NCI-H187 (cell line): ENCODE measurements at regions not wholly inside any gene's neighbourhood (a gene's known extent, or its start where the extent isn't known, plus 50 kb on each side); places are given as distances from the start of the nearest gene placed in this dataset.

Experiments used
- DNase-seq, 2 experiments: peaks; one replicate each; lab custom pipeline; 2025; lab: John Stamatoyannopoulos, UW

DNA sequence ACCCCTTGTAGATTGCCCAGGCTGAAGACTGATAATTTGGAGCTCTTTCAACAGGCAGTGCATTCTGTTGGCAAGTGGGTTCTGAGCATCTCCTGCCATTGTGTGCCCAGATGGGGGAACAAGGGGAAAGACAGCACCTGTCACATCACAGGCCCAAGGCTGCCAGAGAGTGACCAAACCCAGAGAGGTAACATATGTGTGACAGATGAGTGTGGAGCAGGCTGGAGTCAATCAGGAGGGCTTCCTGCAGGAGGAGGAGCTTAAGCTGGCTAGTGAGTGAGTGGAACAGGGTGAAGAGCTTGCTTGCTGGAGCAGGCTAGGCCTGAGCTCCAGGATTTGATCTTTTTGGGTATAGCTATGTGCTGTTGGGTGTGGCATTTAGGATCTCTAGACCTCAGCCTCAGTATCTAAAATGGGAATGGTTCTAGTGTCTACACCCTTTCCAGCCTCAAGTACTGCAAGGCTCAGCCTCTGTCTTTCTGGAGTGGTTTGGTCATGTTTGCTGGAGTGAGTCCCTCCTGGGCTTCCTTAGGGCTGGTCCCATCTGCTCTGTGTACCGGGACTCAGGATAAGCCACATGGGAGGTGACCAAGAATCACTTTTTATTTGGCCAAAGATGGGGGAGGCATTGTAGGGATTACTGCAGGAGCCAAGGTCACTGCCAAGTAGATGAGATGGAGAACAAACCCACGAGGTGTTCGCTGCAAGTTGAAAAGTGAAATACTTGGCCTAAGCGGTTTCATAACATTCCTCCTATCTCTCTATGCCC, 152.4 kb upstream of the TSHZ3 start:
- DNase-seq = no peak

DNA sequence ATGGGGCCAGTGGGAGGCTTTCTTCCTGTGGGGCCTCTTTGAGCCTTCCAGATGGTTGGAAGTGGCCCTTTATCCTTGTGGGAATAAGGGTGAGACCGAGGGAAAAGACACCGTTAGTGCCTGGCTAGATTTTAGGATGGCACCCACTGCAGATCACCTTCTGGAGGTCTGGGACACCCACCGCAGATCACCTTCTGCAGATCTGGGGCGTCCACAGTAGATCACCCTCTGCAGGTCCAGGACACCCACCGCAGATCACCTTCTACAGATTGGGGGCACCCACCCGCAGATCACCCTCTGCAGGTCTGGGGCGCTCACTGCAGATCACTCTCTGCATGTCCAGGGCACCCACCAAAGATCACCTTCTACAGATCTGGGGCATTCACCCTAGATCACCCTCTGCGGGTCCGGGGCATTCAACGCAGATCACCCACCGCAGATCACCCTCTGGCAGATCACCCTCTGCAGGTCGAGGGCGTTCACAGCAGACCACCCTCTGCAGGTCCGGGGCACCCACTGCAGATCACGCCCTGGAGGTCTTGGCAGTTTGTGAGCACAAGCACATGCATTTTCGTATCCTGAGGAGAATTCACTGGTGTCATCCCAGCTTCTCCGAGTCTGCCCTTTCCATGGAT, 153.4 kb upstream of the TSHZ3 start:
- no peak for DNase-seq

DNA sequence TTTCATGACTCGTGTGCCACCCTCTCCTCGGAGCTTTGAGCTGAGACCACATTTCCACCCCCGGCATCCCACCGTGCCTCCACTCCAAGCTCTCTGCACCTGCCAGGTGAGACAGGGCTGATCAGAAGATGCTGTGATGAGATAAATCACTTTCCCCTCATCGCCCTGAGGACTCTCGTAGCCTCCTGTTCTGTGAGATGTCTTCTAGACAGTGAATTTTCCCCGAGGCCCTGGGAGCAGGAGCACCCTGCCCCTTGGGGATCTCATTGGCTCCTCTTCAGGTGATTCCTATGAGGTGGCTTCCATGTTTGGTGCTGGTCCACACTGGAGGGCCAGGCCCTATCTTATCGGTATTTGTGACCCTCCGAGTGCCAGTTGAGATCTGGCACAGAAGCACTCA, 154.0 kb upstream of the TSHZ3 start:
- no peak for DNase-seq

DNA sequence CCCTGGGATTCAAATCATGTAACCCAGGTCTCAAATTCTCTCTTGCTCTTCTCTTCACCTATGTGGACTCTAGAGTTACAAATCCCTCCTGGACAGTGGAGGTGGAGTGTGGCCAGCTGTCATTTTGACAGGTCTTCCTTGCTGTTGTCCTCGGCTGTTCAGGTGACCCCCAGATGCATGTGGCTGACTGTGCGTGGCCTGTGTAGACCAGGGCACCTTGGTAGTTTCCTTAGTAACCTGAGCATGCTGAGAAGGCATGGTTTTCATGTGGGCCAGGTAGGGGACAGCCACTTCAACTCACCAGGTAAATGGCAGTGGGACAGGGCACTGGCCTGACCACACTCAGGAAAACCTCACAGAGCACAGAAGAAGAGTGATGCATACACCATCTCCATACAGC, 155.0 kb upstream of the TSHZ3 start:
- DNase-seq = no peak

DNA sequence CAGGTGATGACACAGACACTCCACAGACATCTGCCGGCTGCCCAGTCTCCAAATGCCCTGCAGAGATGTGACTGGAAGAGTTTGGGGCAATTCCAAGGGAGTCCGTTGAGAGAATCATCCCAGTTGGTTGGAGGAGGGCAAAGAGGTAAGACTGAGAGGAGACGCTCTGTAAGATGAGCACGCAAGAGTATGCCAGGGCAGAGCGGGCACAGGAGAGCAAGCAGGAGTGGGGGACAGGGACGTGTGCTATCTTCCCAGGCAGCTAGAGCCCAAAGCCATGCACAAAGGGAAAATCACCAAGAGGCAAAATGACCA, 156.3 kb upstream of the TSHZ3 start:
- DNase-seq = no peak

DNA sequence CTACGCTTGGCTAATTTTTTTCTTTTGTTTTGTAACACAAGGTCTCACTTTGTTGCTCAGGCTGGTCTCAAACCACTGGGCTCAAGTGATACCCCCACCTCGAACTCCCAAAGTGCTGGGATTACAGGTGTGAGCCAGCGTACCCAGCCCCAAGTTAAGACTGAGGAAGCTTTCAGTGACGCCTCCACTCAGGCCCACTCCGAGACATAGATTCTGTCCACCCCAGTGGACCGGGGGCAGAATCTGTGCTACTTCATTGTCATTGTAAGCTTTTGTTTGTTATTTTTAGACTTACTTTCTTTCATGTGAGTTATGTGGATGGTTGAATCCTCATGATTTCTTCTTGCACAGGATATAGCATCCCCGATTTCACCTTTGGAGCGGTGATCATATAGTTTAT, 156.9 kb upstream of the TSHZ3 start:
- DNase-seq = no peak

DNA sequence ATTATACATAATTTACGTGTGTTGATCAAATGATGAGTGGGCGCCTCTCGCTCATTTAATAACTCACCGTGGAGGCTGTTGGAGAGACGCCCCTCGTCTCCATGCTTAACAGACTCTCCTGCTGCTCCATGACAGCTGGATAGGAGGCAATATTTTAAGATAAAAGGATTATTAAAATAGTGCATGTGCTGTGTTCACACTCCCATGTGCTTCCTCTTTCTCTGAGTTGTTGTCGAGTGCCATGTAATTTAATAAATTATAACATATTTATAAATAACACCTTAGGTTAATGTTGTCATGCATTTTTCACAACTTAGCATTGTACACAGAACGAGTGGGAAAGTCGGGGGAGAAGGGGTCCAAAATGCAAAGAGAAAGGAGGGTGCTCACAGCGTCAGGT, 161.4 kb upstream of the TSHZ3 start:
- DNase-seq = no peak

DNA sequence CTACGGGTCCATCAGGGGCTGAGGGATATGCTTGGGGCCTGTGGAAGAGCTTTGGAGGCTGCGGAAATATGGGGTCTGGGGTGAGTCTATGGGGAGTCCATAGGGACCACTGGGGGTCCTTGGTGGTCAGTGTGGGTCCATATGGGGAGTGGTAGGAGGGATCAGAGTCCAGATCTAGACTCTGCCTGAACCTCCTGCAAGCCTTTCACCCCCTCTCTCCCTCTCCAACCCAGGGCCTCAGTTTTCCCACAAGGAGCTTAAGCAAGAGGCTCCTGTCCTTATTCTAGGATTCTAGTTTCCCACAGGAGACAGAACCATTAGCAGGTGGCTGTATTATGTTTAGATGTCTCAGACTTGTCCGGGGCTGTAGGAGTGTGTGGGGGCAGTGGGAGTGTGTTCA, 161.9 kb upstream of the TSHZ3 start:
- DNase-seq = no peak

DNA sequence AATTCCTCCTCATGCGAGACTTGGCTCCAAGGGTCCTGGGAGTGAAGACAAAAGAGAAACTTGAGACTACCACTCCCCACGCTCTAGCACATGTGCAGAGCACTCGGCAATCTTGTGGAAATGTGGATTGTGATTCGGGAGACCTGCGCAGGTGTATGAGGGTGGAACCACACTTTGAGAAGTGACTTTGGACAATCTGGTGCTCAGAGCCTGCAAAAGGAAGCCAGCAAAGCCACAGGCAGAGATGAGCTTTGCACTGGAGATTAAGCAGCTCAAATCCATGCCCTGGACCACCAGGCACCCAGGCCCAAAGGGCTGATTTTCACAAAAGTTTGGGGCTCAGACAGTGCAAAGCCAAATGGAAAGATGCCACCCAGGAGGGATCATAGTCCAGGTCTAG, 162.5 kb upstream of the TSHZ3 start:
- no peak for DNase-seq

DNA sequence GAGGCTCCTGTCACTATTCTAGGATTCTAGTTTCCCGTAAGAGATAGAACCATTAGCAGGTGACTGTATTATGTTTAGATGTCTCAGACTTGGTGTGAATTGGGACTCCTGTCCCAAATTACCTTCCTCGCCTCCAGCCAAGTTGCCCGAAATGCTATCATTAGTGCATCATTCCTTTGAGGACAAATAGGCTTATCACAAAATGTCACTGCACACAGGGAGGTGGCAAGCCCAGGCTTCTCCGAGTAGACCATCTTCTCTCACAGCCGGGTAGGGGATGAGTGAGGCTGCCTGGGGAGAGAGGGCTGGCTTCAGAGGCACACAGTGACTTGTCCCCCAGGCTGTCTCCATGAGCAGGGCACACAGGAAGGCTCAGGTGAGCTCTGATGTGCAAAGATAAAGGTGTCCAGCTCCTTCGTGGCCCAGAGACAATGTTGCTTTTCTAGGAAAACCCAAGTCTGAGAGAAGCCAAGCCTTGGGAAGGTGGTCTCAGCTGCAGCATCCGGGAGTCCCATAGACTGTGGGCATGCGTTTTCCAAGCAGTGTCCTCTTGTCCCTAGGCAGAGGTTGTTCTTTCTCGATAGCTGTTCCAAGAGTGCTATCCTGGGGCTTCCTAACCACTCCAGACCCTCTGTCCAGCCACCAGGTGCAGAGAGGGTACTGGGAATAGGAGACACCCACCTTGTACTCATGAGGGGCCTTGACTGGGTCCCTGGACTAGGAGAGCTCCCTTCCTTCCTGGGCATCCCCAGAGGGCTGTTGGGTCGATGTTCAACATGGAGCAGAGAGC, 163.1 kb upstream of the TSHZ3 start:
- no peak for DNase-seq

DNA sequence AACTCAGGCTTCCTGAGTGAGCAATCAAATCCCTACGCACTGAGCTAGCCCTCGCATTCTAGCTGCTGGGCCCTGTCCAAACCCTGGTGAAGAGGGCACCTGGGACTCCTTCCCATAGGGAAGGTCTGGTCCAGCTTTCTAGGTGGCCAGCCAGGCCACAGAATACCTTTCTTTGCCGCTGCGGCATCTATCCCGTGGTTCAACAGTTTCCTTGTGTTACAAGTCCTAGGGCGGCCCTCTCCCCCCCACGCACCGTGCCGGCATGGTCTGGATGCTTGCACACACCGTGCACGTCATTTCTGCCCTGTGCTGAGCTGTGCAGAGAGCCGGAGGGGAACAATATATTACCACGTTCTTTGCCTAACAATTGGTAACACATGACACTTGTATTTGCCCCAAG, 164.6 kb upstream of the TSHZ3 start:
- DNase-seq = no peak

DNA sequence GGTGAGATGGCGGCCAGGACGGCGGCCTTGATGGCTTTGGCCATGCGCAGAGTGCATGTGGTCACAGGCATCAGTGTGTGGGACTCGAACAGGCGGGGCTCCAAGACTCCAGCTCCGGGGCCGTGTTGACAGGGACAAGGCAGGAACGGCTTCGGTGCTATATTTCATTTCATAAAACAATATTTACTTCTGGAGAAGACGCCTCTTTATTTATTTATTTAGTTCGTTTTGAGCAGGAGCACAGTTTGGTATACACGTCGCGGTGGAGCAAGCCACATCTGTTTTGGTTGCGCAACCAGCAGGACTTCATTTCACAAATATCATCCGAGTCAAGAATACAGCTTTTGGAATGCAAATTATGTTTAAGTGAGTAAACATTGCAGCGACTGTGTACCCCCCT, 166.7 kb upstream of the TSHZ3 start:
- DNase-seq = no peak

DNA sequence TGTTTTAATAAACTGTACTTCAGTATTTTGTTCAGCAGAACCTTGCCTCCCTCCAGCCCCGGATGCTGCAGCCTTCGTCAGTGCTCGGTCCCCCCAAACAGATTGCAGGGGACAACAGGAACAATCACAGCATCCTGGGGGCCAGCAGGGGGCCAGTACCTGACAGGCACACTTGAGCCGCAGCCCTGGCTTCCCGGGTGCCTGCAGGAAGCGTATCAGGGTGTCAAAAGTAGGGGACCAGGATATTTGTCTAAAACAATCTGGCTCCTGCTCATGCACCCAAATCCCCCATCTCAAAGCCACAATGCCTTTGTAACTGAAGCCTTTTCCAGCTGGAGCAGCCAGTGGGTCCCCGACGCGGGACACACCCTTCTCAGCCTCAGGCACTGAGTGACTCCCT, 167.5 kb upstream of the TSHZ3 start:
- no peak for DNase-seq

DNA sequence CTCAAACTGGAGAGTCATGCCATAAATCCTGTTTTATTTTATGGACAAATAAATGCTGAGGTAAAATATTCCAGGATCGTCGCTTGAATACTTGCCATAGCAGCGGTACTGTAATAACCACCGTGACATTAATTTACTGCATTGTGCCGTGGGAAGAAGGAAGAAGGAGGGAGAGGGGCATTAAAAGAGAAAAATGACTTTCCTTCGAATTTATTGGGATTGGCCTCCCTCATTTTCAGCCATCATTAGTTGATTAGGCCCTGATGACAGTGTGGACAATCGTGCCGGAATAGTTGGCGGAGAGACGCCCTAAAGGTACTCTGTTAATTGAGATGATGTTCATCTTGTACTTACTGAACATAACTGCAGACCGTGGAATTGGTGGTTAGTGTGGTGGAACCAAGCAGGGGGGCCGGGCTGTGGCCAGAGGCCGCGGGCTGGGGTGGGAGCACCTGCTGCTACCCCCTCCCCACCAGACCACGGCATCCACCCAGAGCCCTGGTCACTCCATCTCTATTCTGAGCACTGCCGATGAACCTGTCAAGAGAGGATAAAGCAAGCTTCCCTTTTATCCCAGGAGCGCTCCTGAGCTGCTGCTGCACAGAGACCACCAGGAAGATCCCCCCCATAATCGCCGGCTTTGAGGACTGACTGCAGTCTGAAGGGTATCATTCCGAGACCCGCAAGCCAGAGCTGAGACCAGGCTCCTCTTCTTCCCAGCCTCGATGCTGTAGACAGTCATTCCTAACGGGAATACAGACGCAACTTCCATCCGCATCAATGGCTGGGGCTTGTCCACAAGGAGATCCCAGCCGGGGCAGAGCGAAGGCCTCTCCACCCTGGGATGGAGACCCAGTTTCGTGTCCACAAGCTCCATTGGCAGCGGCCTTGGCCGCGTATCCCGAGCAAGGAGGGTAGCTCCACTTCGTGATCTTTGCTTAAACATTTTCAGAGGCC, 168.3 kb upstream of the TSHZ3 start:
- no peak for DNase-seq

DNA sequence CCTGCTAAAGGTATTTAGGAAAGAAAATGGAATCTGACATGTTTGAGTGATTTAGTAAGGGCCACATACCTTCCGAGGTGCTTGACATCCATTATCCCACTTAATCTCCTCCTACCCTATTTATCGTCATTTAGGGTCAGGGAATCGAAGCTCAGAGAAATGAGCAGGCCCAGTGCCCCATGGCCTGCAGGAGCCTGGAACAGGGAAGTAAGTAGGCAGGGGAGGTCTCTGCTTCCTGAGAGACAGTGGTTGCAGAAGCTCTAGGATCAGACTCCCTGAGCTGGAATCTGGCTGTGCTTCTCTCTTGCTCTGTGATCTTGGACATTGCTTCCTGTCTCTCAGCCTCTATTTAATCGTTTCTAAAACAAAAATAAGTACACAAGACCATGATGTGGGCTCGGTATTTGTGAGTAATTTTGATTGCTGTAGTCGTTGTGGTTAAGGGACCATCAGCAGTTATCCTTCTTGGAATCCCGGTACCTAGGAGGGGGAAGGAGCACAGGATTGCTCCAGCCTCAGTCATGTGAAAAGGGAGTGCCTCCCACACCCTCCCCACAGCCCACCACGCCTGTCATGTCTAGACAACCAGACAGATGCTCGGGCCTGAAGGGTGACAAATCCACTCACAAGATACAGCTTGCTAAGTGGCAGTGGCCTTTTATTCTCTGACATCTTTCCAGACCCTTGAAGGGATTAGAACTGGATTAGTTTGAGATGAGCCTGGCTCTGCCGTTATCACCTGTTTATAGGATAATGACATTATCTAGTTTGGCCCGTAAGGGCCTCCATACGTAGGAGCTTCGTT, 169.2 kb upstream of the TSHZ3 start:
- DNase-seq = no peak

DNA sequence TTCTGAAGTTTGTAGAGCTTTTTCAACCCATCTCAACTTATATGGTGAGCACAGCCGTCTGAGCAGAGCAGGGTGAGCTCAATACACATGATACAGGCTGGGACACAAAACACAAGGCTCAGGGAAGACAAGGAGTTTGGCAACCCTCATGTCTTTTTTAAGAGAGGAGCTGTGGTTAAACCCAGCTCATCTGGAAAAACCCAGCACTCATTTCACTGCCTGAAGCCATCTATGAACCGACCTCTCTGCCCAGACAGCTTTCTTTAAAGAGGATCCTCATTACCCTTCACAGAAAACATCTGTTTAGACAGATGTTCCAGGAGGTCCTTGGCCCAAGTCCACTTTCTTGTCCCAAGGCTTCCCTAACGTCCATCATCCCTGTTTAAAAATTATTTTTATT, 170.0 kb upstream of the TSHZ3 start:
- no peak for DNase-seq

DNA sequence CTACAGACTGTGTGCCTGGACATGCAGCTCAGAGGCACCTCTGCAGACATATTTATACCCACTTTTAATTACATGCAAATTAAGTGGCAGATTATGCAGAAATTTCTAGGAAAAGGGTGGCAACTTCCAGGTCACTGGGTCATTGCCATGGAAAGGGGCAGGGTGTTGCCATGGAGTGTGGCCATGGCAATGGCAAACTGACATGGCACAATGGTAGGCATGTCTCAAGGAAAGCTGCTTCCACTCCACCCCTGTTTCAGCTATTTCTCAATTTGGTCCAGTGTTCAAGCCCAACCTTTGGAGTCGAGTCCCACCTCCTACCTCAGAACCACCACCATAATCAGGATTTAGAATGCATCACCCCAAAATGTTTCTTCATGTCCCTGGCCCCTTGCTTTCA, 170.7 kb upstream of the TSHZ3 start:
- DNase-seq = no peak

DNA sequence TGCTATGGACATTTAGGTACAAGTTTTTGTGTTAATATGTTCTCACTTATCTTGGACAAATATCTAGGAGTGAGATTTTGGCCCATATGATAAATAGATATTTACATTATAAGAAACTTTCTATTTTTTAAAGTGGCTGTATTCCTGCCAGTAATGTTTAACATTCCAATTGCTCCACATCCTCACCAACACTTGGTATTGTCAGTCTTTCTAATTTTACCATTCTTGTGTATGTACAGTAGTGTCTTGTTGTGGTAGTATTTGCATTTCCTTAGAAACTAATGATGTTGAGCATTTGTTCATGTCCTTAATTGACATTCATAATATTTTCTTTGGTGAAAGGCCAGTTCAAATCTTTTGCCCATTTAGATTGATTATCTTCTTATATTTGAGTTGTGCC, 171.4 kb upstream of the TSHZ3 start:
- no peak for DNase-seq

DNA sequence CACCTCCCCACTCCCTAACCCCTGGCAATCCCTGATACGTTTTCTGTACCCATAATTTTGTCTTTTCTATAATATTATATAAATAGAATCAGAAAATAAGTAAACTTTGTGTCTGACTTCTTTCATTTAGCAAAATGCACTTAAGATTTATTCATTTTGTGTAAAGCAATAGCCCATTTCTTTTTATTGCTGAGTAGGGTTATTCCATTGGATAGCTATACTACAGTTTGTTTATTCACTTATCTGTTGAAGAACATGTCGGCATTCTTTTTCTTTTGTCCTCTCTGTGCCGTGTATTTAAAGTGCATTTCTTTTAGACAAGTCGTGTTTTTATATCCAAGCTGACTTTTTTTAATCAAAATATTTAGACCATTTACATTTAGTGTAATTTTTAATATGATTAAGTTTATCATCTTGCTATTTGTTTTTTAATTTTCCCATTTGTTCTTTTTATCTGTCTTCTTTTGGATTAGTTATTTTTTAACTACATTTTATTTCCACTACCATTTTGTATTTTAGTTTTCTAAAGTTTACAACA, 176.4 kb upstream of the TSHZ3 start:
- no peak for DNase-seq

DNA sequence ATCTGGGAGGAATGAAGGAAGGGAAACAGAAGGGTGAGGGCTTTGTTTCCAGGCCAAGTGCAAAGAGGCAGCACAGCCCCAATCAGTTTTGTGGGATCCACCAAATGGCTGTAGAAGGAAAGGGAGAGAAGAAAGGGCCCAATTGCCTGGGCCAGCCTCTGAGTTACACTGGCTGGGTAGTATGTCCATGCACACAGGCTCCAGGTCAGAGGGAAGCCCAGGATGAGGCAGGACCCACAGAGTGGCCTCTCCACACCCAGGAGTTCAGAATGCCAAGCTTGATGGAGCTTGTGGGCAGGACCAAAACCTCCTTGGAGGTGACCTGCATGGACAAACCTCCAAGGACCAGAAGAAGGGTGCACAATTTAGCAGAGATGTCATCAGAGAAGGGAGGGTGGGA, 178.2 kb upstream of the TSHZ3 start:
- DNase-seq = no peak

DNA sequence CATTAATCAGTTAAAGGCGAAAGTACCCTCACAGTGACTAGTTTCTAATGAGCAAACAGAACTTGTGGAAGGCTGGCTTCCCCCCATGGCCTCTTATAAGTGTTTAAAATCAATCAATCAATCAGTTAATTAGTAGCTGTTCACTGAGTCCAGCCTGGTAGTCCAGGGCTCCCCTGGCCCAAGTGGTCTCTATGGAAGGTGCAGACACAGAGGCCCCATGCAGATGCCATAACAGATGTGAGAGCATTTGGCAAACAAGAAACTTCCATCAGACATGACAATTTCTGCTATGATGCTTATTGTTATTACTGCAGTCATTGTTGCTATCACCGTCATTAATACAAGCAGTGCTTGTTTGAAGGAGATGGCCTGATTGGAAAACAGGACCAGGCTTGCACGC, 179.0 kb upstream of the TSHZ3 start:
- DNase-seq = no peak
